Limb (tissue), 2 donors: ENCODE measurements at regions not wholly inside any gene's neighbourhood (a gene's known extent, or its start where the extent isn't known, plus 50 kb on each side); places are given as distances from the start of the nearest gene placed in this dataset.
"Not testable (repeated sequence)": the region's sequence is repeated elsewhere in the genome, so short reads cannot be mapped to it uniquely, and the experiment has no call there.

Source experiments
- DNase-seq, 2 donors: peaks; one replicate each; pipeline ENCODE4 v3.0.0-alpha.2; 2016; ENCODE audit errors: extremely low spot score in 2 of 2

GRCh38 chr16:13621639-13622038 is 298.3 kb upstream of the ERCC4 start:
- DNase-seq: no peak

GRCh38 chr16:13628156-13628555 is 291.8 kb upstream of the ERCC4 start:
- DNase-seq: no peak

- DNase-seq: no peak
These were observed 290.2 kb upstream of the ERCC4 start for GRCh38 chr16:13629704-13630103.

GRCh38 chr16:13630374-13630773 is 289.6 kb upstream of the ERCC4 start:
- no peak for DNase-seq

- DNase-seq: no peak
These were observed 288.7 kb upstream of the ERCC4 start for GRCh38 chr16:13631213-13631767.

- DNase-seq: no peak
These were observed 288.0 kb upstream of the ERCC4 start for GRCh38 chr16:13631916-13632315.

- DNase-seq: not testable (repeated sequence)
These were observed 287.4 kb upstream of the ERCC4 start for GRCh38 chr16:13632504-13632903.

GRCh38 chr16:13633391-13633861 is 286.5 kb upstream of the ERCC4 start:
- DNase-seq: no peak

GRCh38 chr16:13634253-13634652 is 285.7 kb upstream of the ERCC4 start:
- no peak for DNase-seq

- DNase-seq: no peak
These were observed 285.0 kb upstream of the ERCC4 start for GRCh38 chr16:13634959-13635358.

- no peak for DNase-seq
These were observed 281.7 kb upstream of the ERCC4 start for GRCh38 chr16:13638218-13638617.

- DNase-seq: no peak
These were observed 276.5 kb upstream of the ERCC4 start for GRCh38 chr16:13643412-13643811.

GRCh38 chr16:13645601-13646245 is 274.2 kb upstream of the ERCC4 start:
- DNase-seq: no peak

- no peak for DNase-seq
These were observed 259.1 kb upstream of the ERCC4 start for GRCh38 chr16:13660807-13661206.

- DNase-seq: no peak
These were observed 254.1 kb upstream of the ERCC4 start for GRCh38 chr16:13665876-13666275.

- no peak for DNase-seq
These were observed 247.8 kb upstream of the ERCC4 start for GRCh38 chr16:13672196-13672595.

GRCh38 chr16:13680021-13680889 is 239.7 kb upstream of the ERCC4 start:
- no peak for DNase-seq

- DNase-seq: no peak
These were observed 235.0 kb upstream of the ERCC4 start for GRCh38 chr16:13684819-13685563.

- no peak for DNase-seq
These were observed 223.9 kb upstream of the ERCC4 start for GRCh38 chr16:13696017-13696416.

GRCh38 chr16:13697013-13697412 is 222.9 kb upstream of the ERCC4 start:
- DNase-seq: no peak

- DNase-seq: no peak
These were observed 222.4 kb upstream of the ERCC4 start for GRCh38 chr16:13697568-13697967.

- no peak for DNase-seq
These were observed 217.3 kb upstream of the ERCC4 start for GRCh38 chr16:13702614-13703013.
